CD8-positive, alpha-beta memory T cell (primary cell): ENCODE measurements at regions not wholly inside any gene's neighbourhood (a gene's known extent, or its start where the extent isn't known, plus 50 kb on each side); places are given as distances from the start of the nearest gene placed in this dataset.
A peak's percentile ranks its signal among the peaks of the same experiment; 100 is the strongest.
"Not testable (repeated sequence)": the region's sequence is repeated elsewhere in the genome, so short reads cannot be mapped to it uniquely, and the experiment has no call there.

Source experiments
- CTCF ChIA-PET: fragments of 350-600 bp; sonication (Branson Sonifier 250); formaldehyde crosslinking; loops from one replicate; lab custom pipeline; 2021; ENCODE audit warnings: antibody characterized with exemption; lab: Charles Lee
- POLR2A ChIA-PET: fragments of 350-600 bp; sonication (Branson Sonifier 250); formaldehyde crosslinking; loops from one replicate; lab custom pipeline; 2021; ENCODE audit warnings: antibody characterized with exemption; lab: Charles Lee
- DNase-seq, 5 donors: peaks; one replicate each; pipeline versions ENCODE4 v3.0.0 to v3.0.0-alpha.2; 2020 to 2022; ENCODE audit warnings: mixed read lengths in 1 of 5
- H3K27ac ChIP-seq: one replicate; pipeline ENCODE4 v1.7.0; 2013; ENCODE audit warnings: low read depth, mild to moderate bottlenecking, low read length, moderate library complexity
- H3K27me3 ChIP-seq: 2 replicates; pipeline ENCODE4 v1.7.0; 2013; ENCODE audit warnings: low read length, mild to moderate bottlenecking; ENCODE audit not compliant: insufficient read depth, poor library complexity, severe bottlenecking
- H3K36me3 ChIP-seq: 2 replicates; pipeline ENCODE4 v1.7.0; 2013; ENCODE audit warnings: mild to moderate bottlenecking, low read length, moderate library complexity; ENCODE audit not compliant: insufficient read depth
- H3K4me1 ChIP-seq: 2 replicates; pipeline ENCODE4 v1.7.0; 2013; ENCODE audit warnings: mild to moderate bottlenecking, low read length, moderate library complexity; ENCODE audit not compliant: insufficient read depth
- H3K4me3 ChIP-seq: 2 replicates; pipeline ENCODE4 v1.7.0; 2013; ENCODE audit warnings: mild to moderate bottlenecking, low read length
- H3K9me3 ChIP-seq: 2 replicates; pipeline ENCODE4 v1.7.0; 2013; ENCODE audit warnings: mild to moderate bottlenecking, low read length
- H3K27ac Mint-ChIP-seq, 8 donors: one replicate each; pipeline ENCODE4 v1.8.0; 2020 to 2021; ENCODE audit warnings: mixed read lengths in 8 of 8, mild to moderate bottlenecking in 6 of 8, inconsistent platforms in 3 of 8, moderate library complexity in 3 of 8
- H3K27me3 Mint-ChIP-seq, 2 donors: one replicate each; pipeline ENCODE4 v1.8.0; 2020 to 2021; ENCODE audit warnings: mixed read lengths in 2 of 2, mild to moderate bottlenecking in 1 of 2, moderate library complexity in 1 of 2
- H3K36me3 Mint-ChIP-seq, 3 donors: one replicate each; pipeline ENCODE4 v1.8.0; 2020 to 2021; ENCODE audit warnings: mixed read lengths in 3 of 3, inconsistent platforms in 1 of 3, mild to moderate bottlenecking in 1 of 3
- H3K4me1 Mint-ChIP-seq, 3 donors: one replicate each; pipeline ENCODE4 v1.8.0; 2020 to 2021; ENCODE audit warnings: mixed read lengths in 3 of 3, inconsistent platforms in 1 of 3, mild to moderate bottlenecking in 1 of 3
- H3K4me3 Mint-ChIP-seq, 7 donors: one replicate each; pipeline ENCODE4 v1.8.0; 2020 to 2021; ENCODE audit warnings: mixed read lengths in 7 of 7, mild to moderate bottlenecking in 6 of 7, moderate library complexity in 4 of 7, inconsistent platforms in 2 of 7
- H3K9me3 Mint-ChIP-seq, 5 donors: one replicate each; pipeline ENCODE4 v1.8.0; 2020 to 2022; ENCODE audit warnings: mixed read lengths in 5 of 5, mild to moderate bottlenecking in 3 of 5, moderate library complexity in 2 of 5, inconsistent platforms in 1 of 5

DNA sequence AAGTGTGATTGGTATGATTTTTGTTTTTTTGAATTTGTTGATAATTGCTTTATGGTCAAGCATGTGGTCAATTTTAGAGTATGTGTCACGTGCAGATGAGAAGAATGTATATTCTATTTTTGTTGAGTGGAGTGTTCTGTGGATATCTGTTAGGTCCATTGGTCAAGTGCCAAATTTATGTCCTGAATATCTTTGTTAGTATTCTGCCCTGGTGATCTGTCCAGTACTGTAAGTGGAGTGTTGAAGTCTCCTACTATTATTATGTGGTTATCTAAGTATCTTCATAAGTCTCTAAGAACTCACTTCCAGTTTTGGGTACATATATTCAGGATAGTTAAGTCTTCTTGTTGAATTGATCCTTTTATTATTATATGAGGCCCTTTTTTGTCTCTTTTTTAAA is 372.9 kb upstream of the MAOA start:
- CTCF ChIA-PET: no interaction called here
- peaks cover 0 to 3% (median 0%) of the 10 kb centered on the region in 5 donors for H3K9me3 Mint-ChIP-seq
- no peaks in the 10 kb centered on the region for H3K27me3 ChIP-seq
- no peaks in the 10 kb centered on the region for H3K4me1 ChIP-seq
- no peaks in the 10 kb centered on the region for H3K27me3 Mint-ChIP-seq
- H3K4me3 Mint-ChIP-seq: no peak overlapping the region
- H3K9me3 ChIP-seq: no peaks in the 10 kb centered on the region
- no peaks in the 10 kb centered on the region for H3K4me1 Mint-ChIP-seq
- no peak overlapping the region for H3K27ac ChIP-seq
- POLR2A ChIA-PET: no interaction called here
- no peaks in the 10 kb centered on the region for H3K36me3 ChIP-seq
- no peak overlapping the region for H3K27ac Mint-ChIP-seq
- DNase-seq: no peak
- H3K36me3 Mint-ChIP-seq: peaks cover 0 to 4% (median 2%) of the 10 kb centered on the region in 3 donors
- no peak overlapping the region for H3K4me3 ChIP-seq

DNA sequence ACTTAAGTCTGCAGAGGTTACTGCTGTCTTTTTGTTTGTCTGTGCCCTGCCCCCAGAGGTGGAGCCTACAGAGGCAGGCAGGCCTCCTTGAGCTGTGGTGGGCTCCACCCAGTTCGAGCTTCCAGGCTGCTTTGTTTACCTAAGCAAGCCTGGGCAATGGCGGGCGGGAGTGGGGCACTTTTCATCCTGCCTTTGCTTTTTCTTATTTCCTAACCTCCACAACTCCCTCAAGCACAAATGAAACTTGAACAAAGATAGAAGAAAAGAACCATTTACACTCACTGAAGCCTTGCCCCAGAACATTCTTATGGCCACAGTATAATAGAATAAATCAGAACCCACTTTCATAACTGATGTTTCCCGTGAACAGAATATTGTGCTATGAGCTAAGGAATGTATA is 344.5 kb upstream of the MAOA start:
- H3K27me3 ChIP-seq, DNase-seq, H3K27me3 Mint-ChIP-seq, H3K4me1 ChIP-seq, CTCF ChIA-PET, H3K9me3 Mint-ChIP-seq, H3K4me1 Mint-ChIP-seq, H3K4me3 Mint-ChIP-seq, H3K27ac Mint-ChIP-seq, H3K36me3 ChIP-seq, H3K9me3 ChIP-seq, POLR2A ChIA-PET, H3K36me3 Mint-ChIP-seq, H3K27ac ChIP-seq, H3K4me3 ChIP-seq: not testable (repeated sequence)

DNA sequence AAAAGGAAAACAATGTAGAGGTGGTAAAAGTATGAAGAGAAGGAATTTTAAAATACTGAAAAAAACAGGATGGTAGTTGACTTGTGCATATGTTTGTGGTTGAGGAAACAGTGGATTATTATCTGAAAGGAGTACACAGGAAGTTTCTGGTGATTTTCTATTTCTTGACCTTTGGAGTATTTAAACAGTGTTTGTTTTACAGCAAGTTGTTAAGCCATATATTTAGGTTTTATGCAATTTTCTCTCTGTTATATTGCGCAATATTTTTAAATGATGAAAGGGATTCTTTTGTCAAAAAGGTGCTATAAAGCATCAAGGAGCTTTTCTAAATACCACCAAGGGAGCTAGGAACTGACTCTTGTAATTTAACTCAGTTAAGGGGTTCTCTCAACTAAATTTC is 343.1 kb upstream of the MAOA start:
- no peak overlapping the region for H3K4me3 ChIP-seq
- Mint-ChIP-seq H3K36me3 (no peaks in the 10 kb centered on the region), H3K4me3 (no peak overlapping the region), H3K27me3 (peaks cover 0 to 8% of the 10 kb centered on the region in 2 donors), H3K4me1 (peaks cover 4 to 8% (median 7%) of the 10 kb centered on the region in 3 donors), H3K9me3 (peaks cover 0 to 2% (median 1%) of the 10 kb centered on the region in 5 donors), H3K27ac (no peak overlapping the region)
- no peaks in the 10 kb centered on the region for H3K4me1 ChIP-seq
- no peak overlapping the region for H3K27ac ChIP-seq
- ChIA-PET POLR2A (no interaction called here), CTCF (no interaction called here)
- H3K36me3 ChIP-seq: no peaks in the 10 kb centered on the region
- DNase-seq: no peak
- H3K9me3 ChIP-seq: no peaks in the 10 kb centered on the region
- H3K27me3 ChIP-seq: no peaks in the 10 kb centered on the region

DNA sequence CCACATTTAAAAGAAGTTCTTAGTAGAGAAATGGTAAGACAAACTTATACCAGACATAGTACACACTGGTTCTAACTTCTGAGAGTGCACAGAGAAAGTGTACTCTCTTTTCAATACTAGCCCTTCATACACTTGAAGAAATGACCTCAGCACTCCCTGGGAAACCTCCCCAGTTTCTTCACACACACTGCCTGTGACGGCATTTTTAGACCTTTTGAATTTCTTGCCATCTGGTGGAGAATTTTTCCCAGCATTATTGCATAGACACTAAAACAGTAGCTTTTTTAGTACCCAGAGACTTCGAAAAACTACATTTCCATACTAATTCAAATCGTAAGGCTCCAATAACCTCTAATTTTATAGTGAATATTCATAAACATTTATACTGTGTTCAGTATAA is 341.6 kb upstream of the MAOA start:
- Histone ChIP-seq H3K27me3 (no peaks in the 10 kb centered on the region), H3K36me3 (no peaks in the 10 kb centered on the region), H3K27ac (no peak overlapping the region), H3K9me3 (no peaks in the 10 kb centered on the region), H3K4me1 (no peaks in the 10 kb centered on the region), H3K4me3 (no peak overlapping the region)
- POLR2A ChIA-PET: no interaction called here
- Mint-ChIP-seq H3K27me3 (peaks cover 0 to 8% of the 10 kb centered on the region in 2 donors), H3K27ac (no peak overlapping the region), H3K36me3 (no peaks in the 10 kb centered on the region), H3K4me3 (no peak overlapping the region), H3K9me3 (peaks cover 0 to 2% (median 1%) of the 10 kb centered on the region in 5 donors), H3K4me1 (peaks cover 4 to 8% (median 7%) of the 10 kb centered on the region in 3 donors)
- DNase-seq: no peak
- CTCF ChIA-PET: no interaction called here

DNA sequence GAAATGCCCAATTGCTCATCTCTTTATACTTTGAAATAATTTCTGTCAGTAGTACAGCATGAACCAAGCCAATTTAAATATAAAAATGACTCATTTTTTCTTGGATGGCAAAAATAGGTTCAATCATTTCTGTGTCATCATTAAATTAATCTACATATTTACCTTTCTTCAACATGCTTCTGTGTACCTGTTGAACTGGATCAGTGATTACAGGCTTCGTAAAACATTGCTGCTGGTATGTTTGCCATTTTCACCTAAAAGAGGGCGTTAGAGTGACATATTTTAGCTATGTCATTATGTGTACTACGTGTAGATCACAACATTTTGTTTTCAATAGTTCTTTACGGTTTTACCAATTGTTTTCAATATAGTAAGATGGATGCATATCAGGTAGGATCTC is 340.5 kb upstream of the MAOA start:
- POLR2A ChIA-PET: no interaction called here
- Histone ChIP-seq H3K36me3 (no peaks in the 10 kb centered on the region), H3K4me1 (no peaks in the 10 kb centered on the region), H3K9me3 (no peaks in the 10 kb centered on the region), H3K27me3 (no peaks in the 10 kb centered on the region), H3K27ac (no peak overlapping the region), H3K4me3 (no peak overlapping the region)
- CTCF ChIA-PET: no interaction called here
- no peak overlapping the region for H3K4me3 Mint-ChIP-seq
- no peak overlapping the region for H3K27ac Mint-ChIP-seq
- no peaks in the 10 kb centered on the region for H3K36me3 Mint-ChIP-seq
- peaks cover 0 to 8% of the 10 kb centered on the region in 2 donors for H3K27me3 Mint-ChIP-seq
- H3K9me3 Mint-ChIP-seq: peaks cover 0 to 2% (median 1%) of the 10 kb centered on the region in 5 donors
- H3K4me1 Mint-ChIP-seq: peaks cover 4 to 8% (median 7%) of the 10 kb centered on the region in 3 donors
- no peak for DNase-seq

DNA sequence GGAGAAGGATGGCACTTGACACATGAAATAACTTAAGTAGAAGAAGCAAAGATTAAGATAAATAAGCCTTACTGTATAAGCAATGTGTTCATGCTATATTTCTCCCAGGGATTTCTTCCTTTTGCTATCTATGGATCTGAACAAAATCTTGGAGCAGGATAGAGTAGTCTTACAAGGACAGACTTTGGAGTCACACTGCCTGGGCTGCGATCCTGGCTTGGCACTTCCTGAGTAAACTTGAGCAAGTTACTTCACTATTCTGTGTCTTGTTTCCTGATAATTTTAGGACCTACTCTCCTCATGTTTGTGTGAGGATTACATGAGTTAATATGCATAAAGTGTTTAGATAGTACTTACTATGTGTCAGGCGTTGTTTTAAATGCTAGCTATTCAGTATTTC is 340.0 kb upstream of the MAOA start:
- CTCF ChIA-PET: no interaction called here
- H3K4me3 ChIP-seq: no peak overlapping the region
- H3K27me3 ChIP-seq: no peaks in the 10 kb centered on the region
- no peaks in the 10 kb centered on the region for H3K36me3 Mint-ChIP-seq
- DNase-seq: no peak
- H3K9me3 ChIP-seq: no peaks in the 10 kb centered on the region
- H3K27me3 Mint-ChIP-seq: peaks cover 0 to 10% of the 10 kb centered on the region in 2 donors
- no peak overlapping the region for H3K27ac Mint-ChIP-seq
- peaks cover 0 to 2% (median 1%) of the 10 kb centered on the region in 5 donors for H3K9me3 Mint-ChIP-seq
- H3K4me1 ChIP-seq: no peaks in the 10 kb centered on the region
- H3K4me3 Mint-ChIP-seq: no peak overlapping the region
- H3K27ac ChIP-seq: no peak overlapping the region
- no peaks in the 10 kb centered on the region for H3K36me3 ChIP-seq
- POLR2A ChIA-PET: no interaction called here
- peaks cover 4 to 8% (median 7%) of the 10 kb centered on the region in 3 donors for H3K4me1 Mint-ChIP-seq

DNA sequence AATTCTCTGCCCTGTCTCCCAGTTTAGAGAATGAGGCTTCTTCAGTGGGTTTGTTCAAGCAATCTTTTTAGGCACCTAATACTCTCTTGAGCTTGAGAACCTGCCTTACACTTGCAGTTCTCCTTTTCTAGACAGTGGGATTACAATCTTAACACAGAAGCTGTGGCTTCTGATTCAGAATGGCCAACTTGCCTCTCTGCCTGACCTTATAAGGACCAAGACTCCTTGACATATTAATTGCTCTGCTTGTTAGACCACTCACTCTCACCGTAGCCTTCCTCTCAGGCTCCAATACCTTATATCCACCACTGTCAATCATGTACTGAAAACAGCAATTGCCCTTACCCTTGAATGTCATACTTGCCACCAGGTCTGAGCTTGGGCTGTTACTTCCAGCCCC is 338.7 kb upstream of the MAOA start:
- peaks cover 4 to 8% (median 5%) of the 10 kb centered on the region in 3 donors for H3K4me1 Mint-ChIP-seq
- Histone ChIP-seq H3K4me1 (no peaks in the 10 kb centered on the region), H3K36me3 (no peaks in the 10 kb centered on the region), H3K27me3 (no peaks in the 10 kb centered on the region), H3K9me3 (no peaks in the 10 kb centered on the region), H3K4me3 (no peak overlapping the region), H3K27ac (no peak overlapping the region)
- POLR2A ChIA-PET: no interaction called here
- no peaks in the 10 kb centered on the region for H3K9me3 Mint-ChIP-seq
- peak overlapping the region in 1 of 8 donors; percentile 37 for H3K27ac Mint-ChIP-seq
- DNase-seq: no peak
- H3K27me3 Mint-ChIP-seq: peaks cover 0 to 7% of the 10 kb centered on the region in 2 donors
- H3K36me3 Mint-ChIP-seq: no peaks in the 10 kb centered on the region
- no peak overlapping the region for H3K4me3 Mint-ChIP-seq
- CTCF ChIA-PET: no interaction called here

DNA sequence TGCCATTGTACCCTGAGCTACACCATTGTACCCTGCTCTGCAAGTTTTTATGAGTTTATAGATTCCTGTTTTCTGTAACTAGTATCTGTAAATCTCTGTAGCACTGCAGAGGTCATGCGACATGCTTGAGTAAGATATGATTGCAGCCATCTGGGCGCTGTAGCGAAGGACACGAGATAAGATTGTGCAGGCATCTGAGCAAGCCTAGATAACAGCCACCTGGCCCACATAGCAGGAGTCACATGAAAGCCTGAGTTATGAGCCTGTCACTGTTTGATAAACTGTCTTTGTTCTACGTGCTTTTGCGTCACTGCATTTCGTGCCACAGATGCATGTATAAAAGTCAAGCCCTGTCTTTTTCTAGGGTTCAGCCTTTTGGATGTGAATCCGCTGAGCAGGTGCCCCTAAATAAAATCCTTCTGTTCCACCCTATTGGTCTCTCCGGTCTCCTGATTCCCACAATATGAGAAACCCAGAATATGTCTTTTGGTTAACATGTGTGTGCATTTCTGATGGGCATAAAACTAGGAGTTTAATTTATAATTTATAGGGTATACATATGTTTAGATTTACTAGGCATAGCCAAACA is 327.6 kb upstream of the MAOA start:
- Histone ChIP-seq H3K4me3 (no peak overlapping the region), H3K27ac (no peak overlapping the region), H3K4me1 (no peaks in the 10 kb centered on the region), H3K36me3 (no peaks in the 10 kb centered on the region), H3K9me3 (no peaks in the 10 kb centered on the region), H3K27me3 (no peaks in the 10 kb centered on the region)
- DNase-seq: no peak
- Mint-ChIP-seq H3K27ac (peak overlapping the region in 1 of 8 donors; percentile 80), H3K4me3 (no peak overlapping the region), H3K27me3 (peaks cover 0 to 9% of the 10 kb centered on the region in 2 donors), H3K4me1 (peaks cover 0 to 3% (median 0%) of the 10 kb centered on the region in 3 donors), H3K9me3 (peaks cover 3 to 51% (median 44%) of the 10 kb centered on the region in 5 donors), H3K36me3 (peaks cover 0 to 31% (median 3%) of the 10 kb centered on the region in 3 donors)
- CTCF ChIA-PET: no interaction called here
- POLR2A ChIA-PET: no interaction called here
